ENCODE measurements at regions not wholly inside any gene's neighbourhood (a gene's known extent, or its start where the extent isn't known, plus 50 kb on each side); places are given as distances from the start of the nearest gene placed in this dataset.

DNA sequence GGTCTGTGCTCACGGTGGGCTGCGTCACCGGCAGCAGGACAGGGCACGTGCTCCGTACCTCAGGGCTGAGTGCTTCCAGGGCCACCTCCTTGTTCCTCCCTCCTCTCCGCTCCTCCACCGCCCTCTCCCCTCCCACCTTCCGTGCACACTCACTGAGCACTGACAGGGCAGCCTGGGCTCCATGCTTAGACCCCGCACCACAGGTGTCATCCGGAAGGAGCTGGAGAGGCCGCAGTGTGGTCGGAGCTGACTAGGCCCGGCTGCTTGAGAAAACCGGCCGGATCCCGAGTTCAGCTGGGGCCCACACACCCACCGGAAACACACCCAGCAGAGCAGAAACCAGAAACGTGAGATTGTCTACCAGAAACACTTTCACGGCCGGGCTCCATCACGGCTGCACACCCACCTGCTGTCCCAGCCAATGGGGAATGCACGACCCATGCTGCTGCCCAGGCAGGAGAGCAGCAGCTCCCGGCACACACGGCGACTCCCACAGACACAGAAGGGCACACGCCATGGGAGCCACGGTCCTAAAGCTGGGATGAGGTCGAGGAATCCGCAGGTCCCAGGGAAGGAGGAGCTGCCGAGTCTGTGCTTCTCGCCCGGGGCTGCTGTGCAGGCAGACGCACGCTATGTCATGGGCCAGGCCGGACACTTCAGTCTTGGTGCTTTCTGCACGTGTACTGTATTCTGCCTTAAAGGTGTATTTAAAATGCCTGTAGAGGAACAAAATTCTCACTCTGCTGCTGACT lies 55.0 kb upstream of the ZNF469 start:
- TF ChIP-seq CTCF (IDR thresholded peaks at IDR 0.05; ENCODE audit: poor library complexity) (no peak), EZH2phosphoT487 (IDR thresholded peaks at IDR 0.05; ENCODE audit: low read depth, severe bottlenecking, unreplicated experiment) (no peak), EZH2 (IDR thresholded peaks at IDR 0.05; ENCODE audit: borderline replicate concordance) (no peak)
- H4K20me1 ChIP-seq (ENCODE audit: insufficient read depth, poor library complexity, severe bottlenecking) = no peaks in the 10 kb centered on the region
- H3K9me3 ChIP-seq (ENCODE audit: low read depth) = no peaks in the 10 kb centered on the region
- 93% methylated on average over 30 of the region's 36 CpGs for WGBS (ENCODE audit: low lambda C conversion rate, missing lambda C conversion rate)
- peaks cover 6% of the 10 kb centered on the region for H3K4me1 ChIP-seq (ENCODE audit: insufficient read depth)
- no peaks in the 10 kb centered on the region for H3K79me2 ChIP-seq
- H3K36me3 ChIP-seq (replicated peaks; ENCODE audit: insufficient read depth, low read depth) = no peaks in the 10 kb centered on the region
- no peak overlapping the region for H2AFZ ChIP-seq
- no peaks in the 10 kb centered on the region for H3K9me2 ChIP-seq (replicated peaks; ENCODE audit: insufficient read depth)
- no peak overlapping the region for H3K4me2 ChIP-seq
- H3K4me3 ChIP-seq = no peak overlapping the region
- H3K27ac ChIP-seq = no peak overlapping the region
- DNase-seq (ENCODE audit: low spot score) = no peak
- H3K27me3 ChIP-seq = no peaks in the 10 kb centered on the region

DNA sequence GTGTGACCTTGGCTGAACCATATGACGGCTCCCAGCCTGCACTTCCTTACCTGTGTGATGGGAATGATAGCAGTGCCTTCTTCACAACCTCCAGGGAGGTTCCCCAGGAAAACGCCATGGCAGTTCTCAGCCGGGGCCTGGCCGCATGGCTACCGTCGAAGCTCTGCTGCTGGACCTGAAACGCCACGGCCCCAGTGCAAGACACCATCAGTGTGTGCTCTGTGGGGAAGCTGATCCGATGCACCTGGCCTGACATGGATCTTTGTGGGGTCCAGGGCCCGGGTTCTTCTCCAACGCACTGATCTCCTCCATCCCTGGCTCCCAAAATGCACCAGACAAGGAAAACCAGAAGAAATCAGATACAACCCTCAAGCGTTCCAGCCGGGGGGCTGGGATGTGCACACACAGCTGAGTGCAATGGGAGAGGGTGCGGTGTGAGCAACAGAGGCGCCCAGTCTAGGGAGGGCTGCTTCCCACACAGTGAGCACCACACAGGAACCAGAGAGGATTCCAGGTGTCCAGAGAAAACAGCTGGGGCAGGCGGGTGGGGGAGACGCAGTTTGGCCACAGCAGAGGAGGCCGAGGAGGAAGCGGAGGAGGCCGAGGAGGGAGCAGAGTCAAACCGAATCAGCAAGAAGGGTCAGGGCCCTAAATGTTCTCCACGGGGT lies 54.3 kb upstream of the ZNF469 start:
- DNase-seq (ENCODE audit: low spot score) = no peak
- Histone ChIP-seq H3K36me3 (replicated peaks; ENCODE audit: insufficient read depth, low read depth) (no peaks in the 10 kb centered on the region), H3K4me3 (no peak overlapping the region), H3K9me2 (replicated peaks; ENCODE audit: insufficient read depth) (no peaks in the 10 kb centered on the region), H3K27ac (no peak overlapping the region), H3K4me2 (no peak overlapping the region), H3K9me3 (ENCODE audit: low read depth) (no peaks in the 10 kb centered on the region), H3K4me1 (ENCODE audit: insufficient read depth) (peaks cover 10% of the 10 kb centered on the region), H4K20me1 (ENCODE audit: insufficient read depth, poor library complexity, severe bottlenecking) (no peaks in the 10 kb centered on the region), H3K79me2 (no peaks in the 10 kb centered on the region), H2AFZ (no peak overlapping the region), H3K27me3 (no peaks in the 10 kb centered on the region)
- WGBS (ENCODE audit: low lambda C conversion rate, missing lambda C conversion rate) = 93% methylated on average over 21 of the region's 22 CpGs
- TF ChIP-seq EZH2 (IDR thresholded peaks at IDR 0.05; ENCODE audit: borderline replicate concordance) = no peak
- TF ChIP-seq CTCF (IDR thresholded peaks at IDR 0.05; ENCODE audit: poor library complexity) = no peak
- no peak for TF ChIP-seq EZH2phosphoT487 (IDR thresholded peaks at IDR 0.05; ENCODE audit: low read depth, severe bottlenecking, unreplicated experiment)

- H3K36me3 ChIP-seq (replicated peaks; ENCODE audit: insufficient read depth, low read depth) = no peaks in the 10 kb centered on the region
- H3K79me2 ChIP-seq = no peaks in the 10 kb centered on the region
- TF ChIP-seq EZH2 (IDR thresholded peaks at IDR 0.05; ENCODE audit: borderline replicate concordance) = no peak
- TF ChIP-seq CTCF (IDR thresholded peaks at IDR 0.05; ENCODE audit: poor library complexity) = no peak
- TF ChIP-seq EZH2phosphoT487 (IDR thresholded peaks at IDR 0.05; ENCODE audit: low read depth, severe bottlenecking, unreplicated experiment) = no peak
- H3K4me1 ChIP-seq (ENCODE audit: insufficient read depth) = peaks cover 13% of the 10 kb centered on the region
- H3K27me3 ChIP-seq = no peaks in the 10 kb centered on the region
- no peak overlapping the region for H3K4me3 ChIP-seq
- no peaks in the 10 kb centered on the region for H4K20me1 ChIP-seq (ENCODE audit: insufficient read depth, poor library complexity, severe bottlenecking)
- DNase-seq (ENCODE audit: low spot score) = no peak
- no peak overlapping the region for H3K4me2 ChIP-seq
- WGBS (ENCODE audit: low lambda C conversion rate, missing lambda C conversion rate) = 93% methylated on average over 24 of the region's 25 CpGs
- no peak overlapping the region for H2AFZ ChIP-seq
- H3K9me3 ChIP-seq (ENCODE audit: low read depth) = no peaks in the 10 kb centered on the region
- H3K27ac ChIP-seq = no peak overlapping the region
- H3K9me2 ChIP-seq (replicated peaks; ENCODE audit: insufficient read depth) = no peaks in the 10 kb centered on the region
Observed at GRCh38 chr16:88329726-88330700, 52.7 kb upstream of the ZNF469 start.

Data from hepatocyte (in vitro differentiated cells).